Liver (tissue), 8 donors: ENCODE measurements at regions not wholly inside any gene's neighbourhood (a gene's known extent, or its start where the extent isn't known, plus 50 kb on each side); places are given as distances from the start of the nearest gene placed in this dataset.

Experiments used
- DNase-seq: peaks from one replicate; pipeline ENCODE4 v3.0.0-alpha.2; 2017; ENCODE audit warnings: low spot score
- H3K27ac ChIP-seq, 2 donors: one replicate each; pipeline ENCODE4 v1.7.0; 2013; ENCODE audit warnings: inconsistent platforms in 2 of 2, low read length in 2 of 2, control low read depth in 1 of 2, low read depth in 1 of 2, mild to moderate bottlenecking in 1 of 2
- H3K27me3 ChIP-seq, 4 donors: one replicate each; pipeline versions ENCODE4 v1.6.1 to v1.7.0; 2013; ENCODE audit warnings: low read length in 3 of 4, inconsistent platforms in 1 of 4, mild to moderate bottlenecking in 1 of 4, moderate library complexity in 1 of 4; ENCODE audit not compliant: control insufficient read depth in 4 of 4, insufficient read depth in 4 of 4
- H3K36me3 ChIP-seq, 4 donors: one replicate each; pipeline versions ENCODE4 v1.6.1 to v1.7.0; 2013; ENCODE audit warnings: low read length in 3 of 4, mild to moderate bottlenecking in 3 of 4, low read depth in 1 of 4, moderate library complexity in 1 of 4; ENCODE audit not compliant: control insufficient read depth in 4 of 4, insufficient read depth in 3 of 4
- H3K4me1 ChIP-seq, 4 donors: one replicate each; pipeline versions ENCODE4 v1.6.1 to v1.7.0; 2013; ENCODE audit warnings: low read length in 3 of 4, mild to moderate bottlenecking in 3 of 4, moderate library complexity in 1 of 4; ENCODE audit not compliant: control insufficient read depth in 4 of 4, insufficient read depth in 4 of 4
- H3K4me3 ChIP-seq, 3 donors: one replicate each; pipeline versions ENCODE4 v1.6.1 to v1.7.0; 2013; ENCODE audit warnings: low read length in 3 of 3, control low read depth in 1 of 3, low read depth in 1 of 3, mild to moderate bottlenecking in 1 of 3
- H3K9ac ChIP-seq, 2 donors: one replicate each; pipeline ENCODE4 v1.7.0; 2013; ENCODE audit warnings: low read length in 2 of 2, mild to moderate bottlenecking in 2 of 2, moderate library complexity in 2 of 2, control low read depth in 1 of 2, low read depth in 1 of 2
- H3K9me3 ChIP-seq, 4 donors: one replicate each; pipeline versions ENCODE4 v1.6.1 to v1.7.0; 2013; ENCODE audit warnings: low read length in 3 of 4; ENCODE audit not compliant: control insufficient read depth in 4 of 4
- CTCF ChIP-seq: fragments of 150-350 bp; IDR thresholded peaks from 2 replicates; pipeline ENCODE4 v1.5.1; 2017; ENCODE audit warnings: improper control_type of control experiment, low read depth, low read length; ENCODE audit not compliant: missing input control
- EGR1 ChIP-seq, 2 donors: IDR thresholded peaks; 2 replicates each; pipeline ENCODE4 v1.6.1; 2016 to 2018; ENCODE audit warnings: antibody characterized with exemption in 2 of 2, low read depth in 2 of 2
- FOXA1 ChIP-seq: IDR thresholded peaks from 2 replicates; pipeline ENCODE4 v1.6.1; 2016; ENCODE audit warnings: antibody characterized with exemption
- FOXA2 ChIP-seq: IDR thresholded peaks from 2 replicates; pipeline ENCODE4 v1.6.1; 2016; ENCODE audit warnings: antibody characterized with exemption
- GABPA ChIP-seq, 2 donors: IDR thresholded peaks in 1 of 2; conservative IDR thresholded peaks in 1 of 2; 2 replicates each; pipeline ENCODE4 v1.6.1; 2016; ENCODE audit warnings: antibody characterized with exemption in 2 of 2, mild to moderate bottlenecking in 1 of 2, moderate library complexity in 1 of 2
- HNF4A ChIP-seq, 2 donors: conservative IDR thresholded peaks; 2 replicates each; pipeline ENCODE4 v1.6.1; 2016; ENCODE audit warnings: antibody characterized with exemption in 2 of 2, mild to moderate bottlenecking in 2 of 2
- HNF4G ChIP-seq: IDR thresholded peaks from 2 replicates; pipeline ENCODE4 v1.6.1; 2016; ENCODE audit warnings: antibody characterized with exemption
- JUND ChIP-seq, 2 donors: IDR thresholded peaks; 2 replicates each; pipeline ENCODE4 v1.6.1; 2016; ENCODE audit warnings: antibody characterized with exemption in 2 of 2
- MAX ChIP-seq: IDR thresholded peaks from 2 replicates; pipeline ENCODE4 v1.6.1; 2016; ENCODE audit warnings: antibody characterized with exemption
- NR2F2 ChIP-seq: IDR thresholded peaks from 2 replicates; pipeline ENCODE4 v1.6.1; 2016; ENCODE audit warnings: antibody characterized with exemption
- RAD21 ChIP-seq, 2 donors: IDR thresholded peaks; 2 replicates each; pipeline ENCODE4 v1.6.1; 2016; ENCODE audit warnings: antibody characterized with exemption in 2 of 2, mild to moderate bottlenecking in 2 of 2
- RXRA ChIP-seq, 2 donors: IDR thresholded peaks; 2 replicates each; pipeline ENCODE4 v1.6.1; 2017 to 2018; ENCODE audit warnings: antibody characterized with exemption in 2 of 2, mild to moderate bottlenecking in 1 of 2
- SP1 ChIP-seq: IDR thresholded peaks from 2 replicates; pipeline ENCODE4 v1.6.1; 2018; ENCODE audit warnings: antibody characterized with exemption, mild to moderate bottlenecking
- TAF1 ChIP-seq: conservative IDR thresholded peaks from 2 replicates; pipeline ENCODE4 v1.6.1; 2016; ENCODE audit warnings: antibody characterized with exemption, mild to moderate bottlenecking
- YY1 ChIP-seq: IDR thresholded peaks from 2 replicates; pipeline ENCODE4 v1.6.1; 2016; ENCODE audit warnings: antibody characterized with exemption, mild to moderate bottlenecking
- ZBTB33 ChIP-seq: IDR thresholded peaks from 2 replicates; pipeline ENCODE4 v1.6.1; 2016; ENCODE audit warnings: antibody characterized with exemption
- WGBS: extraction: QIAGEN DNeasy Blood & Tissue Kit; methylation state at CpG from one replicate; pipeline ENCODE4 v1.1.7; 2013; 5-methylcytosine and 5-hydroxymethylcytosine counted together
- donor health status: healthy.
- donor health status: healthy.
- donor health status: healthy.
- donor health status: healthy.
- donor health status: healthy.

- no peak for TF ChIP-seq NR2F2
- no peak for TF ChIP-seq YY1
- no peak for TF ChIP-seq TAF1
- TF ChIP-seq ZBTB33: no peak
Measured at GRCh38 chr10:105968666-105969065, 1195.8 kb downstream of the SORCS1 start (continued).

- H3K4me3 ChIP-seq: no peak overlapping the region
- no peak for DNase-seq
- H3K9ac ChIP-seq: no peak overlapping the region
- H3K27me3 ChIP-seq: no peaks in the 10 kb centered on the region
- H3K36me3 ChIP-seq: no peaks in the 10 kb centered on the region
- no peak overlapping the region for H3K27ac ChIP-seq
- H3K9me3 ChIP-seq: no peaks in the 10 kb centered on the region
- WGBS: 82% methylated on average over 1 of the region's 1 CpG
- no peaks in the 10 kb centered on the region for H3K4me1 ChIP-seq
- TF ChIP-seq RXRA (IDR thresholded peaks at IDR 0.05) (no peak), TAF1 (no peak), FOXA2 (no peak), JUND (IDR thresholded peaks at IDR 0.05) (no peak), CTCF (no peak), HNF4A (conservative IDR thresholded peaks at IDR 0.05) (no peak), ZBTB33 (no peak)
Measured at GRCh38 chr10:105967256-105967655, 1197.2 kb downstream of the SORCS1 start.

- H3K4me1 ChIP-seq: no peaks in the 10 kb centered on the region
- H3K36me3 ChIP-seq: no peaks in the 10 kb centered on the region
- H3K27me3 ChIP-seq: no peaks in the 10 kb centered on the region
- no peak overlapping the region for H3K4me3 ChIP-seq
- no peak for DNase-seq
- H3K9ac ChIP-seq: no peak overlapping the region
- WGBS: 88% methylated on average over 1 of the region's 1 CpG
- H3K27ac ChIP-seq: no peak overlapping the region
- no peaks in the 10 kb centered on the region for H3K9me3 ChIP-seq
- TF ChIP-seq RAD21 (IDR thresholded peaks at IDR 0.05) (no peak), JUND (IDR thresholded peaks at IDR 0.05) (no peak), FOXA1 (no peak), SP1 (no peak), GABPA (IDR thresholded peaks at IDR 0.05 in 1 of 2, conservative IDR thresholded peaks at IDR 0.05 in 1 of 2) (no peak), YY1 (no peak), TAF1 (no peak), FOXA2 (no peak), HNF4A (conservative IDR thresholded peaks at IDR 0.05) (no peak), MAX (no peak), RXRA (IDR thresholded peaks at IDR 0.05) (no peak), HNF4G (no peak), EGR1 (IDR thresholded peaks at IDR 0.05; ENCODE audit: low read depth in 2 of 2) (no peak), ZBTB33 (no peak), NR2F2 (no peak), CTCF (no peak)
Measured at GRCh38 chr10:105965141-105965540, 1199.4 kb downstream of the SORCS1 start.
